Neural progenitor cell (in vitro differentiated cells): ENCODE measurements at regions not wholly inside any gene's neighbourhood (a gene's known extent, or its start where the extent isn't known, plus 50 kb on each side); places are given as distances from the start of the nearest gene placed in this dataset.

Source experiments
- DNase-seq: peaks from one replicate; pipeline ENCODE4 v3.0.0-alpha.2; 2016; ENCODE audit warnings: low spot score
- H2AFZ ChIP-seq: fragments of 200-600 bp; sonication (generic); replicated peaks from 2 replicates; pipeline ENCODE4 v1.6.1; 2016; ENCODE audit warnings: antibody characterized with exemption
- H3F3A ChIP-seq: fragments of 200-600 bp; sonication (generic); 2 replicates; pipeline ENCODE4 v1.6.1; 2016; ENCODE audit warnings: antibody characterized with exemption, low read depth
- H3K27ac ChIP-seq: fragments of 200-600 bp; sonication (generic); 2 replicates; pipeline ENCODE4 v1.5.1; 2016; ENCODE audit warnings: mild to moderate bottlenecking
- H3K27me3 ChIP-seq: fragments of 200-600 bp; sonication (generic); 2 replicates; pipeline ENCODE4 v1.6.1; 2016; ENCODE audit warnings: mild to moderate bottlenecking, moderate library complexity
- H3K36me3 ChIP-seq: fragments of 200-600 bp; sonication (generic); 2 replicates; pipeline ENCODE4 v1.5.1; 2016
- H3K4me1 ChIP-seq: fragments of 200-600 bp; sonication (generic); 2 replicates; pipeline ENCODE4 v1.6.1; 2016; ENCODE audit warnings: mixed run types
- H3K4me2 ChIP-seq: fragments of 200-600 bp; sonication (generic); 2 replicates; pipeline ENCODE4 v1.6.1; 2016
- H3K4me3 ChIP-seq: fragments of 200-600 bp; sonication (generic); 2 replicates; pipeline ENCODE4 v1.5.1; 2016
- H3K79me2 ChIP-seq: fragments of 200-600 bp; sonication (generic); 2 replicates; pipeline ENCODE4 v1.6.1; 2016; ENCODE audit warnings: low read depth
- H3K9ac ChIP-seq: fragments of 200-600 bp; sonication (generic); 2 replicates; pipeline ENCODE4 v1.6.1; 2016
- H3K9me3 ChIP-seq: fragments of 200-600 bp; sonication (generic); 2 replicates; pipeline ENCODE4 v1.5.1; 2016; ENCODE audit warnings: low read depth
- H4K20me1 ChIP-seq: fragments of 200-600 bp; sonication (generic); 2 replicates; pipeline ENCODE4 v1.6.1; 2016; ENCODE audit warnings: low read depth
- H3K27ac Mint-ChIP-seq: 3 replicates; pipeline ENCODE4 v1.8.0; 2021; ENCODE audit warnings: mixed read lengths
- H3K27me3 Mint-ChIP-seq: 2 replicates; pipeline ENCODE4 v1.8.0; 2022; ENCODE audit warnings: low read depth, mild to moderate bottlenecking, inconsistent platforms, moderate library complexity, mixed read lengths; ENCODE audit not compliant: insufficient read depth
- H3K36me3 Mint-ChIP-seq: 3 replicates; pipeline ENCODE4 v1.8.0; 2021; ENCODE audit warnings: mixed read lengths
- H3K4me1 Mint-ChIP-seq: 3 replicates; pipeline ENCODE4 v1.8.0; 2021; ENCODE audit warnings: mixed read lengths
- H3K4me3 Mint-ChIP-seq: 3 replicates; pipeline ENCODE4 v1.8.0; 2021; ENCODE audit warnings: mild to moderate bottlenecking, moderate library complexity, mixed read lengths
- H3K9me3 Mint-ChIP-seq: 3 replicates; pipeline ENCODE4 v1.8.0; 2020; ENCODE audit warnings: mixed read lengths
- CTCF ChIP-seq: fragments of 200-600 bp; sonication (generic); IDR thresholded peaks from 2 replicates; pipeline ENCODE4 v1.5.1; 2017; ENCODE audit warnings: antibody characterized with exemption, mild to moderate bottlenecking
- EZH2 ChIP-seq: fragments of 200-600 bp; sonication (generic); IDR thresholded peaks from 2 replicates; pipeline ENCODE4 v1.6.1; 2017; ENCODE audit warnings: antibody characterized with exemption, mild to moderate bottlenecking, moderate library complexity
- EZH2phosphoT487 ChIP-seq: fragments of 200-600 bp; sonication (generic); IDR thresholded peaks from 2 replicates; pipeline ENCODE4 v1.6.1; 2017; ENCODE audit warnings: antibody characterized with exemption

- H3K27me3 ChIP-seq: no peaks in the 10 kb centered on the region
- Mint-ChIP-seq H3K36me3 (peaks cover 61% of the 10 kb centered on the region), H3K27ac (no peak overlapping the region), H3K27me3 (no peaks in the 10 kb centered on the region), H3K4me3 (no peak overlapping the region), H3K9me3 (peaks cover 34% of the 10 kb centered on the region), H3K4me1 (no peaks in the 10 kb centered on the region)
- no peak for DNase-seq
- no peaks in the 10 kb centered on the region for H3K36me3 ChIP-seq
- H3K4me3 ChIP-seq: no peak overlapping the region
- H3F3A ChIP-seq: no peaks in the 10 kb centered on the region
- H3K4me1 ChIP-seq: no peaks in the 10 kb centered on the region
- H3K4me2 ChIP-seq: no peak overlapping the region
- H3K79me2 ChIP-seq: no peaks in the 10 kb centered on the region
- no peaks in the 10 kb centered on the region for H4K20me1 ChIP-seq
- H3K9ac ChIP-seq: no peak overlapping the region
- TF ChIP-seq CTCF (no peak), EZH2phosphoT487 (no peak), EZH2 (no peak)
- H3K27ac ChIP-seq: no peak overlapping the region
- no peak overlapping the region for H2AFZ ChIP-seq
- H3K9me3 ChIP-seq: no peaks in the 10 kb centered on the region
Measured at GRCh38 chr21:16269476-16269875, 539.7 kb downstream of the USP25 start.

- Histone ChIP-seq H3K9me3 (no peaks in the 10 kb centered on the region), H3K27me3 (no peaks in the 10 kb centered on the region), H3K36me3 (no peaks in the 10 kb centered on the region), H3K4me3 (no peak overlapping the region), H3K79me2 (no peaks in the 10 kb centered on the region), H2AFZ (no peak overlapping the region), H3K27ac (no peak overlapping the region), H3F3A (no peaks in the 10 kb centered on the region), H3K9ac (no peak overlapping the region), H3K4me2 (peak overlapping the region; percentile 46), H3K4me1 (peaks cover 16% of the 10 kb centered on the region), H4K20me1 (no peaks in the 10 kb centered on the region)
- Mint-ChIP-seq H3K4me3 (peak overlapping the region; percentile 83), H3K9me3 (peaks cover 14% of the 10 kb centered on the region), H3K4me1 (peaks cover 72% of the 10 kb centered on the region), H3K27ac (peak overlapping the region; percentile 100), H3K36me3 (peaks cover 21% of the 10 kb centered on the region), H3K27me3 (no peaks in the 10 kb centered on the region)
- TF ChIP-seq EZH2phosphoT487: no peak
- TF ChIP-seq EZH2: no peak
- no peak for TF ChIP-seq CTCF
- peak; percentile 77 for DNase-seq
Measured at GRCh38 chr21:16279731-16280581, 550.2 kb downstream of the USP25 start.

- no peak overlapping the region for H3K4me3 ChIP-seq
- no peaks in the 10 kb centered on the region for H3K79me2 ChIP-seq
- peaks cover 16% of the 10 kb centered on the region for H3K4me1 ChIP-seq
- no peak overlapping the region for H3K9ac ChIP-seq
- H3K36me3 Mint-ChIP-seq: peaks cover 23% of the 10 kb centered on the region
- DNase-seq: no peak
- peak overlapping the region; percentile 100 for H3K27ac Mint-ChIP-seq
- no peak overlapping the region for H2AFZ ChIP-seq
- no peaks in the 10 kb centered on the region for H4K20me1 ChIP-seq
- H3K27me3 ChIP-seq: no peaks in the 10 kb centered on the region
- H3K4me1 Mint-ChIP-seq: peaks cover 79% of the 10 kb centered on the region
- H3K27me3 Mint-ChIP-seq: no peaks in the 10 kb centered on the region
- no peaks in the 10 kb centered on the region for H3F3A ChIP-seq
- no peaks in the 10 kb centered on the region for H3K36me3 ChIP-seq
- H3K9me3 Mint-ChIP-seq: peaks cover 12% of the 10 kb centered on the region
- TF ChIP-seq EZH2: no peak
- no peak for TF ChIP-seq CTCF
- TF ChIP-seq EZH2phosphoT487: no peak
- H3K4me3 Mint-ChIP-seq: peak overlapping the region; percentile 83
- no peak overlapping the region for H3K27ac ChIP-seq
- H3K9me3 ChIP-seq: no peaks in the 10 kb centered on the region
- peak overlapping the region; percentile 46 for H3K4me2 ChIP-seq
Measured at GRCh38 chr21:16280686-16281091, 550.9 kb downstream of the USP25 start.
